ENCODE measurements at regions not wholly inside any gene's neighbourhood (a gene's known extent, or its start where the extent isn't known, plus 50 kb on each side); places are given as distances from the start of the nearest gene placed in this dataset.

DNA sequence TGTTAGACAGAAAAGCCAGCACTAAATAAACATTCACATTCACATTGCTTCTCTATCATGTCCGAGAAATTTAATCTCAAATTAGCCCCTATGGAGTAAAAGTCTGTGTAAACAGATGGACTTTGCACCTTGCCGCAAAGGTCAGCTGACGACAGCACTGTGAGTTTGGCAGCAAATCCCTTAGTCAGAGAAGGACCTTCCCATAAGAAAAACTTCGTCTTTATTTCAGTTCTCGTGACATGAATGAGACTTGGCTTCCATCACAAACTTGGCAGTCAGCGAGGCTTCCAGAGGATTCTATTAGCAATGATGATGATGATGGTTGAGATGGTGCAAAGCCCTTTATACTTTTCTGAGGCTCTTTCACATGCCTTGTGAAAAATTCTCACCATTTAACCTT lies 133.7 kb upstream of the IFNGR1 start:
- DNase-seq, result no peak

DNA sequence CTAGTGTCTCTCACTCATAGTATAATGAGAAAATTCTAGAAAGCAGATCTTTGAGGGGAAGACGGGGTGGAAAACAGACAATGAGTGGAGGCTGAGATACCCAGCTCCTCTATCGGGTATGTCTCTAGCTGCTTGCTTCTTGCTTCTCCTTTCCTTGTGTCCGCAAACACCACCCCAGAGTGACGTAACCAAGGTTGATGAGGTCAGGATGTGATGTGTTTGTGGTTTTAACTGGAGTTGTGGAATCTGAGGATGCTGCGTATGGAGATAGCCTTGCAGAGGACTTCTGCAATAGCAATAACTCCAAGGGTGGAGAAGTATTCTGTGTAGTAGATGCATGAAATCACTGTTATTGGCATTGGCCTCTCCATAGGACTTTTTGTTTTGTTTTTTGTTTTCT lies 132.7 kb upstream of the IFNGR1 start:
- peak; percentile 96 for DNase-seq

DNA sequence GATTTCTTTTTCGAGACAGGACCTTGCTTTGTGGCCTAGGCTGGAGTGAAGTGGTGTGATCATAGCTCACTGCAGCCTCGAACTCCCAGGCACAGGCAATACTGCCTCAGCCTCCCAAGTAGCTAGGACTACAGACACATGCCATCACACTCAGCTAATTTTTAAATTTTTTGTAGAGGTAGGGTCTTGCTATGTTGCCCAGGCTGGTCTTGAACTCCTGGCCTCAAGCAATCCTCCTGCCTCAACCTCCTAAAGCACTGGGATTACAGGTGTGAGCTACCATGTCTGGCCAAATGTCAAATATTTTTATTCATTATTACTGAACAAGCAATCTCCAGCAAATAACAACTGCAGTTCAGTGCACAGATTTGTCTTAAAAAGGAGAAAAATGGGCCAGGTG lies 131.7 kb upstream of the IFNGR1 start:
- DNase-seq, result no peak

DNA sequence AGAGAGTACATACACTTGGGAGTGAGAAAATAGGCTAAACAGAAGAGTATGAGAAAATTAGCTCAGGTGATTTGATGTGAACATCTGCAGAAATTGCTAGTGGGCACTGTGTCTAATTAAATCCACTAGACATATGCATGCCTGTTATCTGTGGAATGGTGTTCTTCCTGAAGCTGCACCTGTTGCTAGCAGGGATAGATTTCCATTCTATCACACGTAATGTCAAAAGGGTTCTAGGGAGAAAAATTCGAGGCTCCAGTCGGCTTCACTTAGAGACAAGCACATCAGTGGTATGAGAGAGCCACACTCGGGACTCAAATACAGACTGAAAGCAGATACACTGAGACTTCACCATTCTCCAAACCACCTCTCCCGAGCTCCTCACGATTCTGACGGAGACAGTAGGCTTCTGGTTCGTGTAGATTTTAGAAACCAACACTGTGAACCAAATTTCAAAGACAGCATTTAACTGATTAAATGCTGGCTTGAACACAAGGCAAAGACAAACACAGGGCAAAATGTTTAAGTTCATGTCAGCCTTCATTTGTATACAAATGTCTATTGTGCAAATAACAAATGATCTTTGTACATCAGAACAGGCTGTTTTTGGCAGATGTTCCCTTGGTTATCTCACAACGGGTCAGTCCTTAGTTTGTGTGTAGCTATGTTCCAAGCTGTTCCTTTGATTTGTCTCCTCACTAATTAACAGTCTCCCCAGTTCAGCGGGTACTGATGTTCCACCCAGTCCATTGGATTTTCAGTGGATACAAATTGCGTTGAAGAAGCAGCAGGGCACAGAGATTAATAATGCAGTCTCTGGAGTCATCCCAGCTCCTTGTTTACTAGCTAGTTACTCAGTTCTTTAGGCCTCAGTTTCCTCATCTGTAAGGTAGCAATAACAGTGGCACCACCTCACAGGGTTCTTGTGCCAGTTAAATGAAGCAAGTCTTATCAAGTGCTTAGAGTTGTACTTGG lies 131.0 kb upstream of the IFNGR1 start:
- DNase-seq, result no peak

DNA sequence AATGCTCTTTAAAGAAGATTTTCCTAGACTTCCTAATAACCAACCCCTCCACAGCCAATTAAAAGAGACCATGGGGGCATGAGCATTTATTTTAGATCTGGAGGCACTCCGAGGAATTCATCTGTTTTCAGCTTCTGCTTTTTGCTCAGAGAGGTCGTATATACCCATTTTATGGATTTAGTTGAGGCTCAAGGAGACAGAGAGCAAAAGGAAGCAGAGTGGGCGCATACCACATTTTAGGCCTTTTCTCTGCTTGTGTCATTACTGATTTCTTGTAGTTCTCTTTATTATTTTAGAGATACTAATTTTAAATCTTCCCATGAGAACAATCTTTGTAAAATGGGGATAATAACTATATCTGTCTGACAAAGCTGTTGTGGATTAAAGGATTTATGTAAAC lies 129.6 kb upstream of the IFNGR1 start:
- no peak for DNase-seq

DNA sequence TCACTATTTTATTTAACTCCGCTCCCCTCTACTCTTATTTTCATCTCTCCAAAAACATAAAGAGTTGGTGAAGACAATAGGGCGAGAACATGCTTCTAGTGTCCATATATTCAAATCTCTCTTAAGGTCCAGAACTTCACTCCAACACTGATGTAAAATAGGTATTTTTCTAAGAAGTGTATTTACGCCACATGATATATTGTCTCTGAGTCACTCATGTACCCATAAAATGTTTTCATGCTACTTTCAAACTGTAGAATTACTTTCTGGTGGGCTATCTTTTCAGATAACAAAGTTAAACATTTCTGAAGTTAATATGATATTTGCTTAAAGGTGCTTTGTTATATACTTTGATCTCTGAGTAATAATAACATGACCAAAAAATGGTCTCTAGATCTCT lies 124.1 kb upstream of the IFNGR1 start:
- no peak for DNase-seq

DNA sequence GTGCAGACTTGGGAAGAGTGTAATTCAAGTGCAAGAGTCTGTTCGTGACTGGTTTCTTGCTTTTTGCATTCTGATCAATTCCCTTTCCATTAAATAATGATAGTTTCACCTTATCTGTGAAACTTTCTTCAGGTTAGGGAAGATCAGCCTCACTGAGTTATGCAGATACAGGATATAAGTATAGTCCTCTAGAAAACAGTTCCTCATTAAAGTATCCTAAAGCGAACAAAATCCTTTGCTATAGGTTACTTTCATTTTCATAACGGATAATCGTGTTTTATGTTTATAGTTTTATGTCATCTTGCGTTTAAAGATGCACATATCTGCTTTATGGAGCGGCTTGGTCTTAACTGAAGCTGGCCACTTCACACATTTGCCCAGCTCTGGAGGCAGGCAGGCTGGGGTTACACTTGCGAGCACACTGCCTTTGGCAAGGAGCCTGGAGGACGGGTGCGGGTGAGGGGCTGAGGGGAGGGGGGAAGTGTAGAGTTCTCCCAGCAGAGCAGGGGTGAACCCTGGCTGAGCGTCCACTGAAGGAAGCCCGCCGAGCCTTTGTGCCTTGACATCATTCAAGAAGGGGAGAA lies 123.5 kb upstream of the IFNGR1 start:
- peak; percentile 31 for DNase-seq

DNA sequence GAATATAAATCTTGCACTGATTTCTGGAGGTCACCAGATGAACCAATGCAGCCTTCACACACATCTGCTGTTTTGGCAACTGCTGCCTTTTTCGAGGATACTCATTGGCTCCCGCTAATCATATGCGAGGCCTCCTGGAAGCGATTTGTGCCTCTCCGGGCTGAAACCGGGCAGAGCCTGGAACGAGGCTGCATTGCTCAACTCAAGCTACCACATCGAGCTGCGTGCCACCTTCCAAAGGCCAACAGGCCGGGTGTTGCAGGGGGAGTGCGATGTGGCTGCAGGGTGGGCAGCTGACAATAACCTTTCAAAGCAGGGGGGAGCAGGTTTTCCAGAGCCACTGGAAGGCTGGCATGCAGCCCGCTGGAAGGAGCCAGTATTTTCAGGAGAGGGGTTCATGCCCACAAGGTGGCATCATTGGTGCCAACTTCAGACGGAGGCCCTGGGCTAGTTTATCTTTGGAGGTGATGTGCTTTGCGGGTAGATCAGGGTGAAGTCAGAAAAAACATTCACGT lies 122.6 kb upstream of the IFNGR1 start:
- DNase-seq, result peak; percentile 18

DNA sequence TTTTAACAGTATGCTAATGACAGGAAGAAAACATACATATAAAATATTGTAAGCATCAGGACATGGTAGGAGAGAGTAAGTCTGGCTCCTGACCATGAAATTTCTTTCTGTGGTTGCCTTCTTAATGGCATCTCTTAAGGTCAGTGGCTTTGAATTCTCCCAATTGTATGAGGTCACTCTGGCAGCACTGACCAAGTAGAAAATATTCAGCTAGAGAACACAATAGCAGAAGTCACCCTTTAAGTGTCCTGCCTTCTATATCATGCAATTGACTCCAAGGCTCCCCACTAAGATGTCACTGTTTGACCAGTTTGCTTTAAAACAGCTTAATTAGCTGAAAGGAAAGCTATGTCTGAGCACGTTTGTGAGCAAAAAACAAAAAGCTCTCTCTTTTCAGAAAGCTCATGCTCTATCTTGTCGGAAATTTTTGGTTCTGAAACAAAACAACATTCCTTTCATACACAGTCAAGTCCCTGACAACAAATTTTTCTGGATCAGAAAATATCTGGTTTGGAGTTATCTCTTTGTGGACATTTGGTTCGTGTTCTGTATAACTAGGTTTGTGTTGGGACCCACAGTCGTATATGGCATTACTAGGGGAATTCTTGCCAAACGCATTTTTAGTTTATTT lies 120.9 kb upstream of the IFNGR1 start:
- DNase-seq, result no peak

DNA sequence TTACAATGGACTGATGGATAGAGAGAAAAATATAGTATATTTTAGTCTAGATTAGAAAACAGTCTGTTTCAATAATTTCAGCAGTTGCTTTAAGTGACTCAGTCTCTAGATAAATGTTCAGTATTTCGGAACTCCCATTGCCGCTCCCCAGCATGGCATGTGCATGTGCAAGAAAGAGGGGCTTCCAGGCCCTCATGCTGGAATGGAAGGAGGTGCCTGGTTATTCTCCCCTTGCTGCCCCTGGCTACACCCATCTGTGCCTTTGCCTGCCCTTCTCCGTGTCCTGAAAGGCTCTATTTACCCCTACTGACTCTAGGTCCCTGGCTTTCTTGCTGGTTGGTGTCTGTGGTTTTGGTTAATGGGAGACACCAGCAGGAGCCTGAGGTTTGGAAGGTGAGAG lies 115.7 kb upstream of the IFNGR1 start:
- DNase-seq, result no peak

DNA sequence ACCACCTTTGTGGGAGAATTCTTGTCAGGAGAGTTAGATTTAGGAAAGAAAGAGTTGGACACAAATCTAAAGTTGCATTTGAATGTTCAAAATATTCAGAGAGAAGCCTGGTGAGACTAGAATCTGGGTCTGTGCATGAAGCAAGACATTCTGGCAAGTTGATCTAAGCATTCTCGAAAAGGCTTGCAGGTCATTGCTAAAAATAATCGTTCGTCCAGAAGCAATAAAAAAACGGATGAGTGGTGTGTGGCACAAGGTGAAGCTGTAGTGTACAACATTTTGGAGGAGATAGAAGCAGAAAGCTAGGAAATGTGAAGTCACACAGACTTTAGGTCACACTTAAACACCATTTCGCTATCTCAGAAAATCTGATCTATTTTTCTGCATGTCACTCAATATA lies 114.9 kb upstream of the IFNGR1 start:
- DNase-seq, result no peak

DNA sequence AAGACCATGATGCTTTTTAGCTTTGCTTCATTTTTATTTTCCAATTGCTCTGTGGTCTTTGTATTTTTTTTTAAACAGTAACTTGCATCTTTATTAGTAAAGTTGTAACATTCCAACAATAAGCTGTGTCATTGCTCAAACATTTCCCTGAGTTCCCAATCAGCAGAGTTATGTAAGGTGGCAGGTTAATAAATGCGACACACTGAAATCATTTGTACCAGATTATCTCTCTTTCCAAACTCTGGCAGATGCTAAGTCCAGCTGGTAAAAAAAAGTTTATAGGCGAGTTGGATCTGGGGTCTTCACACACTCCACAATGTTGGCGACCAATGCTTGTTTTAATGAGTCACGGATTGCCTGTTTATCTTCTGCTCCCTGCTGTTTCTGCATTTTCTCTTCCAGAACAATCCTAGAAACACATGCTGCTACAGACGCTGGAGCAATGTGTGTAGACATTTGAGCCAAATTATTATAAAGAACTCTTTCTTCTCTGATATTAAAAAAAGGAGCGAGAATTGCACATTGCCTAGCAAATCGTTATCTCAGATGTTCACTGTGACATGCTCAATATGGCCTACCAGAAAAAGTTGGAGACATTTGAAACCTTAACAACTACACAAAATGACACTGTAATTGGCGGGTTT lies 113.6 kb upstream of the IFNGR1 start:
- DNase-seq, result no peak

DNA sequence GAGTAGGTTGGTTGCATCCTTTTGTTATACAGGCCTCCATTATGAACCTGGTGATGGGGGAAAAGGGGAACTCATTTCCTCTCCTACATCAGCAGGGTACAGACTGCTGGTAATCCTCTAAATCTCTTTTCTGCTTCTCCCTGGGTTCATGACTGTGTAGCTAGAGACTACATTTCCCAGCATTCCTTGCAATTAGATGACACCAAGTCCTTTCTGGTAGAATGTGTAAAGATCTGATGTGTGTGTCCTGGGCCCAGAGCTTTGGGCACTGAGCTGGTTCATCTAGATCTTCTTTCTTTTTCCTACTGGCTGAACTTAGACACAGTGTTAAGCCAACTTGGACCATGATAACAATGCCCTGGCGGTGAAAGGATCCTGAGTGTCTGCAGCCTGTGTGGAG lies 104.7 kb upstream of the IFNGR1 start:
- no peak for DNase-seq

DNA sequence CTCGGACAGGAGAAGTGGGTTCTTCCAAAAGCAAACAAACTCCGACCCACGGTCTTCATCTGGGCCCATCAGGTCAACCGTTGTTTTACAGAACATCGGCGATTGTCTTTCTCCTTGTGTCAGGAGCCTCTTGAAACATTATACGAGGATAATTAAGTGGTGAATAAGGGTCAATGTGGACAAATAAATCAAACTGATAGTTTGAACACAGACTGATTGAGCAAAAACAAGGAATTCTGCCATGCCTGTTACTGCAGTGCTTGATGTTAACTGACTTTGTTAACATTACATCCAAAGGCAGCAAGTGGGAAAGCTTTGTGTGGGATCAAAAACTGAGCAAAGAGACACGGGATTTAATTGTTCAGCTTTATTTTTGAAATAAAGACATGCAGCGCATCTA lies 101.1 kb upstream of the IFNGR1 start:
- no peak for DNase-seq

DNA sequence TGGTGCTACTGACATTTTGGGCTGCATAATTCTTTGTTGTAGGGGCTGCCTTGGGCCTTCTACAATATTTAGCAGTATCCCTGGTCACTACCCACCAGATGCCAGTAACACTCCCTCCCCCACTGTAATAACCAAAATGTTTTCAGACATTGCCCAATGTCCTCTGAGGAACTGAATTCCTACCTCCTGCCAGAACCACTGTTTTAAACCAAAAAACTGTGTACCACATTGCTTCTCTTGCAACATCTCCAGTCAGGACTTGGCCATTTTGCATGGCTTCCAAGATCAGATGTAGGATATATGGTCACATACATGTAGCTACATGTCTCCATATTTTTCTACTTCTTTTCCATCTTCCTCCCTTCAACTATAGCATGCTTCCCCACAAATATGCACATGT lies 97.4 kb upstream of the IFNGR1 start:
- no peak for DNase-seq

DNA sequence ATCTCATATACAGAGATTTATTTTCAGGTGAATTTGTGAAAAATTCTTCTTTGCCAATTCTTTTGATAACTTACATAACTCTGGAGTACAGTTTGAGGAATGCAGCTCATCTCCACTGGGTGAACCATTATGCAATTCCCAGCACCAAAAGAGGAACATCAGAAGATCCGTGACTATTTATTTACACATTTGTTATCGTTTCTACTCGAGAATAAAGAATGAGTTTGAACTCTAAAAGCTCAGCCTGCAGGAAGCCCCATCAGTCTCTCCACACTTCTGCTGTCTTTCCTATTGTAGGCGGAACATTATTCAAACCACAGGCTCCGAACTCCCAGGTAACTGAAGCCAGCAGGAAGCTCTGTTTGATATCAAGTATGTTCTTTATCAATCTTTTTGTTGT lies 95.9 kb upstream of the IFNGR1 start:
- DNase-seq, result peak; percentile 82

DNA sequence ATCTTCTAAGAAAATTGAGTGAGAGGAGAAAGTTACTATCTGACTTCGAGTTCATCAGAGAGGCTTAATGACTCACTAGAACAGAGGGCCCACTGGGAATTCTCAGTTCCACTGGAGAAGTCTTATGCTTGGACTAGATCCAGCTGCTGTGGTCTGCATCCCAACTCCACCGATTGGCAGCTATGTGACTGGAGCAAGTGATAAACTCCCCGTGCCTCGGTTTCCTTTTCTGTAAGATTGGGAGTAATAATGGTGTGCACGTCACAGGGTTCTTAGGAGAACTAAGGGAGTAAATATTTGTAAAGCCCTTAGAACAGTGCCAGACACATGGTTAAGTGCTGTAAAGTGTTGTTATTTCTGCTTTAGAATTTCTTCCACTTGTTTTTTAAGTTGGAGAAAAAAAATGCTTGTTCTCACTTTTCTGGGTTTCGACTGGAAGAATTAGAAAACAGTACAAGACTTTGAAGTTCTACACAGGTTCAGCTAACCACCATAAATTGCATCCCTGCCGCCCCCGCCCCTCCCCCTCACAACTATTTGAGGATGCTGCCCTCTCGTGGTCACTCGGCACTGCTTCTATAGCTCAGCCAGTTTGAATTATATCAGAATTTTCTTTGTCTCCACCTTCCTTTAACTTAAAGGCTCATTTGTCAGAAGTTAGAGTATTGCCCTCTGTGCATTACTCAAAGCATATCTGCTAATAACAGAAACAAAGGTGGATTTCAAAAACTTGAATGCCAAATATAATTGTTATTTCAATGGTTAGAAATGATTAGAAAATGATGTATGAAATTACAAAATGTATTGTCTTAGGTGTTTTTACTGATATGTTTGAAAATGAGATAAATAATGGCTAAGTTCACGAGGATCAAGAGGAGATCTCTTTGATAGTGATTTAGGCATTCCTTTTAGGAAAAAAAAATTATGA lies 95.0 kb upstream of the IFNGR1 start:
- peak; percentile 67 for DNase-seq

DNA sequence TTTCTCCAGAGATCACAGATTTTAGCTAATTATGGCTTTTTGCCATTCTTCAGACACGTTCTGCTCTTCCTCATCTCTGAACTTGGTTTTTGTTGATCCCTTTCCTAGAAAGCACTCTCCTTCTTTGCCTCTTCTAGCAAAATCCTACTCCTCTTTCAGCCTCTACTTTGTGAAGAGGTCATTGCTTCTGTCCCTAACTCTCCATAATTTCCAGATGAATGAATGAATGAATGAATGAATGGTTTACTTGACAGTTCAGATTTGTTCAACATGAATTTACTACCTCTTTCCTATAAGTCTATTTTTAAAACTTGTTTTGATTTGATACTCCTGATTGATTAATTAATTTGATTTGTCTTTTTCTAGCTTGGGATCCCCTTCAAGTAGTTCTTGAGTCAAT lies 94.0 kb upstream of the IFNGR1 start:
- no peak for DNase-seq

DNA sequence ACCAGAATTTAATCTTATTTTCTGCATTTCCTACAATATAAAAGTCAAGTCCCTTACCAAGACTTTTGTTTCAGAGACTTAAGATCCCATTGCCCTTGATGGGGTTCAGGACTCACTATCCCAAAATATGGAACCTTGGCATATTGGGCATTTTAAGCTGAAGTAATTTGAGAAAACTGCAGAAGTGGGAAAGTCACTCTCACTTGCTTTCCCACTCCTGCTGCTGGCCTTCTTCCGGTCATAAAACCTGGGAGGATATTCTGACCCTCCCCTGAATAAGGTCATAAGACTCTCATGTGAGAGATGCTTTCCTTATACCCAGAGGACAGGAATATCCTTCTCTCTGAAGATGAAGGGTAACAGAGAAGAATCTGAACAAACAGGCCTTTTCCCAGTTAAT lies 92.8 kb upstream of the IFNGR1 start:
- DNase-seq, result no peak

DNA sequence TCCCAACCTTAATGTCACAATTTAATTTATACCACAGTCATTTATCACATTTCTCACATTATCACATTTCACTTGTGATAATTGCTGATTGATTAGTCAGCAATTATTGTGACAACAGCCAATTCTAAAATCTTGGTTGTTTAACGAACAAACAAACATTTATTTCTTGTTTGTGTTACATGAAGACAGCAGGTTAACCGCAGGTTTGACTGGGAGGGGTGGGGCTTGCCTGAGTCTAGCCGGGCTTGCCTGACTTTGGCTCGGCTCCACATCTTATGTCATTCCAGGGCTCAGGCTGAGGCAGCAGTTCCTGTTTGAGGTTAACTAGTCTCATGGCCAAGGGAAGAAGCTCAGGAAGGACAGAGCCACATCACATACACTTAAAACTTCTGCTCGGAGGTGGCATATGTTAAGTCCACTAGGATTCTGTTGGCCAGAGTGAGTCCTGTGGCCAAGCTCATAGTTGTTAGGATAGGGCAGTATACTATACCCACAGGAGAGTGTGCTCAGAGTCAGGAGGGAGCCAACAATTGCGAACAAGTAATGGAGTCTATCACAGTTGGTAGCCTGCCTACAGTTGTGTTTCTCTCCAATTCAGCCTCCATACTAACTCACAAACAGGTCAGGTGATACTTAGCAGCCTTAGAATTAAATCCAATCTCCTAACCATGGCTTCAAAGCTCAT lies 90.0 kb upstream of the IFNGR1 start:
- peak; percentile 84 for DNase-seq

DNA sequence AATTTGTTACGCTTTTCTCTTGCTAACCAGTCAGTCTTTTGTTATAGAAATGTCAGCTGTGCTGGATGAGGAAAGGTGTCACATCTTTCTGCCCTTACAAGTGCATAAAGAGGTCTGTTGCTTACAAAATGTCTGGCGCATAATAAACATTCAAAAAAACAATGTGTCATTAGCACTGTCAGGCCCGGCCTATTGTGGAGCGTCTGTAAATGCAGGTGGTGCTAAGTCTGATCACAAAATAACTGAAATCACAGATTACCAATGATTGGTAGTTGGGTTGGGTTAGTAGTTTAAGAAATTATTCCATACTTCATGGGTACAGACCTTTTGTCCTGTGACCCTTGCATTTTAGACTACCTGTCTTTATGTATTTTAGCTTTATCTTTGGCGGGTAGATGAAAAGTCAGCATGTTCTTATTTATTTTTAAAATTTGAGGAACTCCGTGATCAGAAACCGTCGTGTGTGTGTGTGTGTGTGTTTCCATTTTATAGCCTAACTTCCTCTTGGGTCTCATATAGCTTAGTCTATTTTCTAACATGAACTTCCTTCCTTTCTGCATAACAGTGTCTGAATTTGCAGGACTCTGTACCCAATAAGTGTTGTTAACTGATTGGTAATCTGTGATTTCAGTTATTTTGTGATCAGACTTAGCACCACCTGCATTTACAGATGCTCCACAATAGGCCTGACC lies 88.1 kb upstream of the IFNGR1 start:
- DNase-seq, result peak; percentile 75
